H9 (cell line): ENCODE measurements at regions not wholly inside any gene's neighbourhood (a gene's known extent, or its start where the extent isn't known, plus 50 kb on each side); places are given as distances from the start of the nearest gene placed in this dataset.

ENCODE experiments used
- DNase-seq: peaks from one replicate; pipeline ENCODE4 v3.0.0-alpha.2; 2017
- H2AFZ ChIP-seq: one replicate; pipeline ENCODE4 v1.6.1; 2013; ENCODE audit warnings: mild to moderate bottlenecking, low read length, control low read depth, moderate library complexity
- H2AK5ac ChIP-seq: 2 replicates; pipeline ENCODE4 v1.6.1; 2013; ENCODE audit warnings: low read length, control low read depth, mixed read lengths; ENCODE audit not compliant: insufficient read length
- H2BK120ac ChIP-seq: one replicate; pipeline ENCODE4 v1.6.1; 2013; ENCODE audit warnings: low read depth, mild to moderate bottlenecking, low read length, control low read depth, inconsistent platforms; ENCODE audit not compliant: poor library complexity, severe bottlenecking
- H2BK12ac ChIP-seq: 2 replicates; pipeline ENCODE4 v1.6.1; 2013; ENCODE audit warnings: low read length, control low read depth, mixed read lengths, low read depth; ENCODE audit not compliant: insufficient read length
- H2BK15ac ChIP-seq: 2 replicates; pipeline ENCODE4 v1.6.1; 2013; ENCODE audit warnings: low read depth, low read length, control low read depth
- H2BK20ac ChIP-seq: one replicate; pipeline ENCODE4 v1.6.1; 2013; ENCODE audit warnings: low read depth, mild to moderate bottlenecking, low read length, control low read depth, inconsistent platforms; ENCODE audit not compliant: poor library complexity, severe bottlenecking
- H2BK5ac ChIP-seq: 2 replicates; pipeline ENCODE4 v1.6.1; 2013; ENCODE audit warnings: low read length, control low read depth, mixed read lengths; ENCODE audit not compliant: insufficient read length
- H3K14ac ChIP-seq: 2 replicates; pipeline ENCODE4 v1.6.1; 2013; ENCODE audit warnings: low read length, control low read depth; ENCODE audit not compliant: insufficient read depth
- H3K18ac ChIP-seq: 2 replicates; pipeline ENCODE4 v1.6.1; 2013; ENCODE audit warnings: low read depth, mild to moderate bottlenecking, mixed read lengths, low read length, control low read depth; ENCODE audit not compliant: insufficient read length
- H3K23ac ChIP-seq: 2 replicates; pipeline ENCODE4 v1.6.1; 2013; ENCODE audit warnings: low read length, control low read depth, mixed read lengths, low read depth; ENCODE audit not compliant: insufficient read length
- H3K23me2 ChIP-seq: 2 replicates; pipeline ENCODE4 v1.6.1; 2013; ENCODE audit warnings: low read depth, mild to moderate bottlenecking, mixed read lengths, low read length, control low read depth; ENCODE audit not compliant: insufficient read length, poor library complexity, severe bottlenecking
- H3K27ac ChIP-seq: 2 replicates; pipeline ENCODE4 v1.5.1; 2013; ENCODE audit warnings: low read length, control low read depth, mixed read lengths, low read depth; ENCODE audit not compliant: insufficient read length
- H3K27me3 ChIP-seq: 2 replicates; pipeline ENCODE4 v1.6.1; 2013; ENCODE audit warnings: low read length, control low read depth, inconsistent platforms; ENCODE audit not compliant: insufficient read depth
- H3K4ac ChIP-seq: 2 replicates; pipeline ENCODE4 v1.6.1; 2013; ENCODE audit warnings: low read depth, mild to moderate bottlenecking, control low read depth, inconsistent platforms, low read length, moderate library complexity
- H3K4me1 ChIP-seq: 2 replicates; pipeline ENCODE4 v1.6.1; 2013; ENCODE audit warnings: low read length, control low read depth, inconsistent platforms; ENCODE audit not compliant: insufficient read depth
- H3K4me2 ChIP-seq: 2 replicates; pipeline ENCODE4 v1.6.1; 2013; ENCODE audit warnings: low read length, control low read depth, mixed read lengths; ENCODE audit not compliant: insufficient read length, insufficient read depth
- H3K56ac ChIP-seq: 2 replicates; pipeline ENCODE4 v1.6.1; 2013; ENCODE audit warnings: low read depth, mild to moderate bottlenecking, mixed read lengths, low read length, control low read depth; ENCODE audit not compliant: insufficient read length
- H3K79me1 ChIP-seq: 2 replicates; pipeline ENCODE4 v1.6.1; 2013; ENCODE audit warnings: low read depth, mild to moderate bottlenecking, moderate library complexity, low read length, control low read depth, inconsistent platforms; ENCODE audit not compliant: insufficient read depth, poor library complexity, severe bottlenecking
- H3K79me2 ChIP-seq: 2 replicates; pipeline ENCODE4 v1.6.1; 2013; ENCODE audit warnings: low read length, control low read depth, inconsistent platforms; ENCODE audit not compliant: insufficient read depth
- H3K9ac ChIP-seq: 2 replicates; pipeline ENCODE4 v1.6.1; 2013; ENCODE audit warnings: low read length, control low read depth, mixed read lengths; ENCODE audit not compliant: insufficient read length; ENCODE audit errors: extremely low read depth
- H3K9me3 ChIP-seq: one replicate; pipeline ENCODE4 v1.6.1; 2013; ENCODE audit warnings: low read depth, low read length, inconsistent platforms; ENCODE audit not compliant: control insufficient read depth
- H3T11ph ChIP-seq: one replicate; pipeline ENCODE4 v1.6.1; 2013; ENCODE audit warnings: mild to moderate bottlenecking, low read length, control low read depth, inconsistent platforms
- H4K20me1 ChIP-seq: one replicate; pipeline ENCODE4 v1.6.1; 2013; ENCODE audit not compliant: control insufficient read depth, insufficient read length, insufficient read depth
- H4K5ac ChIP-seq: 2 replicates; pipeline ENCODE4 v1.6.1; 2013; ENCODE audit warnings: low read depth, mild to moderate bottlenecking, mixed read lengths, low read length, control low read depth; ENCODE audit not compliant: insufficient read length
- H4K8ac ChIP-seq: replicated peaks from 2 replicates; pipeline ENCODE4 v1.6.1; 2013; ENCODE audit warnings: low read length, control low read depth, mixed read lengths, low read depth; ENCODE audit not compliant: insufficient read length
- H4K91ac ChIP-seq: 2 replicates; pipeline ENCODE4 v1.6.1; 2013; ENCODE audit warnings: low read depth, mild to moderate bottlenecking, moderate library complexity, mixed read lengths, low read length, control low read depth; ENCODE audit not compliant: insufficient read length
- H3K27ac Mint-ChIP-seq, 3 experiments: 2 replicates in 2 of 3; 3 replicates in 1 of 3; pipeline ENCODE4 v1.8.0; 2020 to 2021; ENCODE audit warnings: mixed read lengths in 3 of 3, mild to moderate bottlenecking in 1 of 3, moderate library complexity in 1 of 3
- H3K27me3 Mint-ChIP-seq: 2 replicates; pipeline ENCODE4 v1.8.0; 2021; ENCODE audit warnings: low read depth, mild to moderate bottlenecking, moderate library complexity, mixed read lengths
- H3K36me3 Mint-ChIP-seq, 3 experiments: 2 replicates in 2 of 3; 3 replicates in 1 of 3; pipeline ENCODE4 v1.8.0; 2020 to 2021; ENCODE audit warnings: low read depth in 3 of 3, mixed read lengths in 3 of 3; ENCODE audit not compliant: insufficient read depth in 1 of 3
- H3K4me1 Mint-ChIP-seq, 2 experiments: 2 replicates each; pipeline ENCODE4 v1.8.0; 2020; ENCODE audit warnings: mixed read lengths in 2 of 2
- H3K4me3 Mint-ChIP-seq, 2 experiments: 2 replicates in 1 of 2; 3 replicates in 1 of 2; pipeline ENCODE4 v1.8.0; 2020 to 2021; ENCODE audit warnings: mild to moderate bottlenecking in 2 of 2, mixed read lengths in 2 of 2, moderate library complexity in 1 of 2
- H3K9me3 Mint-ChIP-seq, 2 experiments: 2 replicates in 1 of 2; 3 replicates in 1 of 2; pipeline ENCODE4 v1.8.0; 2020; ENCODE audit warnings: mild to moderate bottlenecking in 2 of 2, mixed read lengths in 2 of 2, moderate library complexity in 1 of 2
- WGBS: extraction: QIAGEN DNeasy Blood & Tissue Kit; methylation state at CpG from one replicate; pipeline ENCODE4 v1.1.7; 2013; ENCODE audit warnings: missing lambda C conversion rate, low lambda C conversion rate, mixed read lengths; ENCODE audit not compliant: insufficient read length; ENCODE audit errors: extremely low coverage; 5-methylcytosine and 5-hydroxymethylcytosine counted together
- TF ChIP-seq, protein P1 (sequence below): fragments of 200-600 bp; sonication (generic); conservative IDR thresholded peaks from 3 replicates; pipeline ENCODE4 v1.8.0; 2021; ENCODE audit warnings: antibody characterized with exemption, mild to moderate bottlenecking

DNA sequence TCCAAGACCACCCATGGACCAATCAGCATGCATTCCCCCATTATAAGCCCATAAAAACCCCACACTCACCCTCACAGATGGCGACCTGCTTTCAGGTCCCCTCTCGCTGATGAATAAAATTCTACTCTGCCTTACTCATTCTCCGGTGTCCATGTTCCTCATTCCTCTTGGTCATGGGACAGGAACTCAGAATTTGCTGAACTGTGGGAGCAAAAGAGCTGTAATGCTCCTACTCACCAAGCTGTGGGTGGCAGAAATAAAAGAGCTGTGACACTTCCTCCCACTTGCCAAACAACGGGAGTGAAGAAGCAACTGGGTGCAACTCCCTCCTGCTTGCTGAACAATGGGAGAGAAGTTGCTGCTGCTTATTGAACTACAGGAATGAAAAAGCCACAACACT, 168.5 kb upstream of the PCDH18 start:
- Histone ChIP-seq H4K20me1 (no peaks in the 10 kb centered on the region), H4K91ac (no peak overlapping the region), H3K4ac (no peak overlapping the region), H2AK5ac (no peak overlapping the region), H3K14ac (no peak overlapping the region), H3K4me2 (no peak overlapping the region), H3K23ac (no peak overlapping the region), H3K4me1 (no peaks in the 10 kb centered on the region), H4K8ac (no peak overlapping the region), H3K9ac (no peak overlapping the region), H3T11ph (no peak overlapping the region), H3K27me3 (no peaks in the 10 kb centered on the region), H2BK5ac (no peak overlapping the region), H2BK120ac (no peak overlapping the region), H3K23me2 (no peaks in the 10 kb centered on the region), H3K9me3 (no peaks in the 10 kb centered on the region), H2BK15ac (no peak overlapping the region), H3K27ac (no peak overlapping the region), H3K79me1 (no peaks in the 10 kb centered on the region), H4K5ac (no peak overlapping the region), H3K56ac (no peak overlapping the region), H3K18ac (no peak overlapping the region), H2BK12ac (no peak overlapping the region), H2AFZ (no peak overlapping the region), H2BK20ac (no peak overlapping the region), H3K79me2 (no peaks in the 10 kb centered on the region)
- TF ChIP-seq, protein P1, sequence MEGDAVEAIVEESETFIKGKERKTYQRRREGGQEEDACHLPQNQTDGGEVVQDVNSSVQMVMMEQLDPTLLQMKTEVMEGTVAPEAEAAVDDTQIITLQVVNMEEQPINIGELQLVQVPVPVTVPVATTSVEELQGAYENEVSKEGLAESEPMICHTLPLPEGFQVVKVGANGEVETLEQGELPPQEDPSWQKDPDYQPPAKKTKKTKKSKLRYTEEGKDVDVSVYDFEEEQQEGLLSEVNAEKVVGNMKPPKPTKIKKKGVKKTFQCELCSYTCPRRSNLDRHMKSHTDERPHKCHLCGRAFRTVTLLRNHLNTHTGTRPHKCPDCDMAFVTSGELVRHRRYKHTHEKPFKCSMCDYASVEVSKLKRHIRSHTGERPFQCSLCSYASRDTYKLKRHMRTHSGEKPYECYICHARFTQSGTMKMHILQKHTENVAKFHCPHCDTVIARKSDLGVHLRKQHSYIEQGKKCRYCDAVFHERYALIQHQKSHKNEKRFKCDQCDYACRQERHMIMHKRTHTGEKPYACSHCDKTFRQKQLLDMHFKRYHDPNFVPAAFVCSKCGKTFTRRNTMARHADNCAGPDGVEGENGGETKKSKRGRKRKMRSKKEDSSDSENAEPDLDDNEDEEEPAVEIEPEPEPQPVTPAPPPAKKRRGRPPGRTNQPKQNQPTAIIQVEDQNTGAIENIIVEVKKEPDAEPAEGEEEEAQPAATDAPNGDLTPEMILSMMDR = no peak
- no peak overlapping the region for H3K4me3 Mint-ChIP-seq
- no peak overlapping the region for H3K27ac Mint-ChIP-seq
- peaks cover 3 to 4% of the 10 kb centered on the region in 2 experiments for H3K4me1 Mint-ChIP-seq
- WGBS = no CpG with 5 or more reads among the region's 4 CpGs
- no peak for DNase-seq
- H3K27me3 Mint-ChIP-seq = no peaks in the 10 kb centered on the region; the same call in 1 of the 2 replicates
- peaks cover 3 to 16% (median 14%) of the 10 kb centered on the region in 3 experiments; a peak in 6 of 7 replicates for H3K36me3 Mint-ChIP-seq
- peaks cover 5 to 16% of the 10 kb centered on the region in 2 experiments; a peak in 3 of 5 replicates for H3K9me3 Mint-ChIP-seq
